ENCODE measurements at regions not wholly inside any gene's neighbourhood (a gene's known extent, or its start where the extent isn't known, plus 50 kb on each side); places are given as distances from the start of the nearest gene placed in this dataset.

DNA sequence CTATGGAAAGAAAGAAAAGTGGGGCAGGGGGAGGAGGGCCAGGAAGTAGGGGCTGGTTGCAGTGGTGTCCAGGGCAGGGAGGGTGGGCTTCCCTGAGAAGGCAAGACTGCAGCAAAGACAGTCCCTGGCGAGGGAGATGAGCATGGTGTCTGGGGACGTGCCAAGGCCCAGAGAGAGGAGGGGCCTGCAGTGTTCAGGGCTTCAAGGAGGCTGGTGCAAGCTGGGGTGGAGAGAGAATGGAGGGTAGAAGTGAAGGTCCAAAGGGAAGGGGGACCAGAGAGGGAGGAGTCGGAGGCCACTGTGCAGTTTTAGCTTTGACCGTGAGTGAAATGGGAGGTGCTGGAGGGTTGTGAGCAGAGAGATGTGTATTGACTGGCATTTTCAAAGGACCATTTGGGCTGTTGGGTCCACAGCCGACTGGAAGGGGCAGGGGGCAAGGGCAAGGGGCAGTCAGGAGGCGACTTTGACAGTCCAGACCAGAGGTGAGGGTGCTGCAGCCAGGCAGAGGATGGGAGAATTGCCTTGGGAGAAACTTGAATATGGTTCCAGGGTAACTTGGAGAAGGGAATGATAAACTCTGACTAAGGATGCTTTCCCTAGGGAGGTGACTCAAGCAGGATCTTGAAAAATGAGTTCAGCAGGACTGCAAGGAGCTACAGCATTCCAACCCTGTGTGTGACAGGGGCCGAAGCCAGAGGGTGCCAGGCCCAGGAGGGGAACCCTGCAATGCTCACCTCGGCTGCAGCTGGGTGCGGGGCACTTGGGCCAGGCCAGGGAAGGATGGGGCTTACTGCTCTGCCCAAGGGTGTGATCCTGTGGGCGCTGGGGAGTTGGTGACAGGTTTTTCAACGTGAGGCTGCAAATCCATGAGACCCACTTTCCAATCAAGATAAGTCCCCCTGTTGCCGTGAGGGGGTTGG, 177.1 kb upstream of the HAAO start:
- DNase-seq, result peak; percentile 70

DNA sequence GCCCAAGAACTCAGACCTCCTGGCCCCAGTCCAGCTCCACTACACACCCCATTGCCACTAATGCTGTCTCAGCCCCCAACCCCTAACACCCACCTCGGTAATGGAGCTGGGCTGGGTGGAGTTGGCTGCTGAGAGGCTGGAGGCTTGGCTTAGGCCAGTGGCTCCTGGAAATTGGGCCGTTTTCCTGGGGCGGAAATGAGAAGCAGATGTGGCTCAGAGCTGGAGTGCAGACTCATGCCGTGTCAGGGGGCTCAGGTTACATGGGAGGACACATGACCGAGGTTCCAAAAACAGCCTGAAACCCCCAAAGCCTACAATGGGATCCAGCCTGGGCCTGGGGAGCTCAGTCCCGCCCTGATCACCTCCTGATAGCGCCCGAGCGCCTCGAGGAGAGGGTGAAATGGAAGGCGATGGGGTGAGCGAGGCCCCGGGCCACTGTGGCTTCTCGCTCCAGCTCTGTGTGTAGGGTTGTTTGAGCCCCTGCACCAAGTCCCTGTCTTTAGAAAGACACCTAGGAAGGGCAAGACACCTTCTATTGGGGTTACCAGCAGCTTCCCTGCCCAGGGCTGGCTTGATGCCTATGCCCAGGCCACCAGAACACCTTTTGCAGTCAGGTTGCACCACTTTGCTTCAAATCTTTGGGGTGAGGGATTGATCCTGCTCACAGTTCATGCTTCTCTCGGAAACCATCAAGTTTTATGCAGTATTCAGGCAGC, 175.7 kb upstream of the HAAO start:
- no peak for DNase-seq

- no peak for DNase-seq
Observed at GRCh38 chr2:42965910-42966309, 173.5 kb upstream of the HAAO start.

GRCh38 chr2:42965196-42965595, 172.8 kb upstream of the HAAO start:
- no peak for DNase-seq

GRCh38 chr2:42964439-42965083, 172.2 kb upstream of the HAAO start:
- DNase-seq, result peak; percentile 28

DNA sequence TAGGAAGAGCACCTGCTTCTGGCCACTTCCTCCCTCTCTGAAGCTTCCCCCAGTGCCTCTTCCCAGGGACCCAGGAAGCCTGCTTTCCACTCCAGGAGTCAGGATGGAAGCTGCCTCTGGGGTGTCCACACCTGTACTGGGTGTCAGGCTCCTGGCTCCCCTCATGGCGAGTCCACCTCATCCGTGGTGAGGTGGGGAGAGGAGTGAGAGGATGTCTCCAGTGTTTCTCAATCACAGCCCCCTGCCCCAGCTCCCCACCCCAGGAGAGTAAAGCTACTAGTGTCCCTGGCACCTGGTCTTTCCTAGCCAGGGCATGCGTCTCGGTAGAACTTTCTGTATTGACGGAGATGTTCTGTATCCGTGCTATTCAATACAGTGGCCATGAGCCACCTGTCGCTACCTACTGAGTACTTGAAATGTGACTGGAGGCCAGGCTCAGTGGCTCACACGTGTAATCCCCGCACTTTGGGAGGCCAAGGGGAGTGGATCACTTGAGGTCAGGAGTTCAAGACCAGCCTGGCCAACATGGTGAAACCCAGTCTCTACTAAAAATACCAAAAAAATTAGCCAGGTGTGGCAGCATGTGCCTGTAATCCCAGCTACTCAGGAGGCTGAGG, 171.2 kb upstream of the HAAO start:
- no peak for DNase-seq

DNA sequence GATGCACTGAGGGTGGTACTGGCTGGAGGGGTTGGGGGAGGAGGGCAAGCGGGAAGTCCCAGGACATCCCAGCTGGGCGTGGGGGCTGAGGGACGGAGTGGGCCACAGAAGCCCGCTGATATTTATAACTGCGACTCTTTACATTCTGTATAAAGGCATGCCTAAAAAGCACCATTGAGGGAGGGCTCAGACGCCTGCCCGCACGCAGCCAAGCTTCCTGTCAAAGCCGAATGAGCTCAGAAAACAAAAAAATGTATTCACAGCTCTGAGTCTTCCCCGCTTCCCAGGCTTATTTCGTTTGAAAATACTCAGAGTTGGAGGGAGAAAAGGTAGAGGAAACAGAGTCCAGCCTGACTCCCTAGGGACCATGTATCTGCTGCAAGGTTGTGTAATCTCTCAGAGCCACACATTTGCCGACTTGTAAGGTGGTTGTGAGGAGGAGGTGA, 170.1 kb upstream of the HAAO start:
- no peak for DNase-seq

DNA sequence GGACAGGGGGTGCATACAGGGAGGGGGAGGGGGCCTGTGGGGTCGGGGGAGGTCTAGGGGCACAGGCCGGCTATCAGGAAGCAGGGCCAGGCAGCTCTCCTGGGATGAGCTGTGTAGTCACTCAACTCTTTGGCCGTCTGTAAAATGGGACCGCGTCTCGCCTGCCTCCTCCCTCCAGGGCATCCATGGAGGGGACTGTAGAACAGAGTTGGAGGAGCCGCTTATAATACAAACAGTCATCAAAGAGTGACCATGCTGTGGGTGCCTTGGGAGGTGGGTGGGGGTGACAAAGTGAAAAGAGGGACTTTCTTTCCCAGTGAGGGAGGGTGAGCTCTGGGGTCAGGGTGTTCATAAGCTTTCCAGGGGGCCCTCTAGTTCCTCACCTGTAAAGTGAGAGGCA, 169.6 kb upstream of the HAAO start:
- no peak for DNase-seq

- no peak for DNase-seq
Observed at GRCh38 chr2:42961385-42961811, 169.0 kb upstream of the HAAO start.

DNA sequence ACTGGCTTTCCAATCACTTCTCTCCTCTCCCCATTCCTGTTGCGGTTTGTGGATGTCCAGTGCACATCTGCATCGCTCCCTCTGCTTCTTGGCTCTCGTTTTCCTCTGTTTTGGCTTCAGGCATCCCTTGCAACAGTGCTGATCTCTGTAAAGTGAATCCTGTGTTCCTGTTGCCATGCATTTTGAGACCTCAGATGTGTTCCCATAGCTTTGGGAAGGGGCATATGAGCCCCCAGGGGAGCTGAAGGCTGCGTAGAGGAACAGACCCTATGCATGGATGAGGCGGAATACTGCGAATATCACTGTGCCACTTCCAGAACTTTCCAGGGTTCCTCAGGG, 168.4 kb upstream of the HAAO start:
- DNase-seq, result no peak

GRCh38 chr2:42960002-42960841, 167.8 kb upstream of the HAAO start:
- DNase-seq, result no peak

DNA sequence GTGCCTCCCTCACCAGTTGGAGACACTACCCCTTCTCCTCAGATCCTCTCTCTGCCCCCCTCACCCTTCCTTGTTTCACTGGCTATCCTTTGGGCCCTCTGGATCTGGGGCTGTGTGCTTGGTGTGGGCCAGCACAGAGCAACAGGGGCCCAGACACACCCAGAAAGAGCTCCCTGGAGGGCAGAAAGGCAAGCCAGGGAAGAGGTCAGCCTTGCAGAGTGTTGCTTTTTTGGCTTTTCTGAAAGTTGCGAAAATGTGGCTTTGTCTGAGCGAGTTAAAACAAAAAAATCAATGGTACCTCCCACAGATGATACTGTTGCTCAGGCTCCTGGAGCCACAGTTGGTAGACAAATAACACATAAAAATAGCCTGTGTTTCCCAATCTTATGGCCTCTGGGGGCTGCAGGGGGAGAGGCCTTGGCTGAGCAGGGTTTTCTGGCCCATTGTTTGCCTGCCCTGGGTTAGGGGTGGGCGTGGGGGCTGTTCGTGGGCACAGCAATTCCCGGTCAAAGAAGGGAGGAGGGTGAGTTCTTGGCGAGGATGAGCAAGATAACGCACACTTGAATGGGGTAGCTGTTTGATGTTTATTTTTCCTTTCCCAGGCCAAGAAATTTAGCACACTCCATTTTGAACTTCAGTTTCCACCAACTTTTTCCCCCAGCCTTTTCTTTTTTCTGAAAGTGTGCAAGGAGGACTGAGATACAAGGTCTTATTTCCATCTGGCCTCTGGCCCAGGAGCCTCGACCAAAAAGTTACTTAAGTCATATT, 167.0 kb upstream of the HAAO start:
- no peak for DNase-seq

DNA sequence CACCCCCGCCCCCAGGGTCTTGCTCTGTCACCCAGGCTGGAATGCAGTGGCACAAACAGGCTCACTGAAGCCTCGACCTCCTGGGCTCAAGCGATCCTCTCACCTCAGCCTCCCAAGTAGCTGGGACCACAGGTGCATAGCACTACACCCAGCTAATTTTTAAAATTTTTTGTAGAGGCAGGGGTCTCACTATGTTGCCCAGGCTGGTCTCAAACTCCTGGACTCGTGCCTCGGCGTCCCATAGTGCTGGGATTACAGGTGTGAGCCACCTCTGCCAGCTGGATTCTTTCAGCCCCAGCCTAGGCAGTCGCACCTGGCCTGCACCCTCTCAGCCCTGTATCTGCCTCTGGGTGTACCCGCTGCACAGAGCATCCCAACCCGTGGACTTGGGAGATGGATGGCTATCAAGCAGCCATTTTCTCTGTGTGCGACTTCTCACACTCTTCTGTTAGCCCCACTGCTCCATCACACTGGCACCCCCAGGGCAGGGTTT, 166.4 kb upstream of the HAAO start:
- no peak for DNase-seq

GRCh38 chr2:42957861-42958301, 165.5 kb upstream of the HAAO start:
- no peak for DNase-seq

GRCh38 chr2:42957109-42957860, 164.9 kb upstream of the HAAO start:
- DNase-seq, result no peak

DNA sequence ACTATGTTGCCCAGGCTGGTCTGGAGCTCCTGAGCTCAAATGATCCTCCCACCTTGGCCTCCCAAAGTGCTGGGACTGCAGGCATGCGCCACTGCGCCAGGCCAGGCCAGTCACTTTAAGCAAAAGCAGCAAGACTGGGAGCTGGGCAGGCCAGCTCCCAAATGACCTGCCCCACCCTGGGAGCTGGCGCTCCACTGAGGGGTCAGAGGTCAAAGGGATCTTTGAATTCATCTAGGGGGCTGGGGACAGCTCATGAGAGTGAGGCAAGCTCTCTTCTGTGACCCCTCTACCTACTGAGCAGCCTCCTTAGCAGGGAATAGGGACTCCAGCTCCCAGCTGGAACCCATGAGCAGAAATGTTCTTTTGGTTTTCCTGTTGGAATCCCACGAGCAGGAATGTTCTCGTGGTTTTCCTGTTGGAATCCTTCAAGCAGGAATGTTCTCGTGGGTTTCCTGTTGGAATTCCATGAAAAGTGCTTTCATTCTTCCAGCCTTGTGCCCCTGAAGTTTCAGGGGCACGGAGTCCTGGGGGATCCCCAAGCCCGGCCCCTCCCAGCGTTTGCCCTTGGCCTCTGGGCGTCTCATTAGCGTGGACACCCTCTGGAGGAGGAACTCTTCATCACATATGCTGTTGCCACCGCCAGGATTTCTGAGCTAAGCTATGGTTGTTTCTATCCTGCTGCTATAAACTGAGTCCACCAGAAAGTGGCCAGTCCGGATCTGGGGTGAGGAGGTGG, 162.0 kb upstream of the HAAO start:
- no peak for DNase-seq

- no peak for DNase-seq
Observed at GRCh38 chr2:42953216-42953615, 160.8 kb upstream of the HAAO start.

- DNase-seq, result no peak
Observed at GRCh38 chr2:42951263-42951938, 159.0 kb upstream of the HAAO start.

- no peak for DNase-seq
Observed at GRCh38 chr2:42949125-42949524, 156.7 kb upstream of the HAAO start.
